Ovary (tissue), 3 donors: ENCODE measurements at regions not wholly inside any gene's neighbourhood (a gene's known extent, or its start where the extent isn't known, plus 50 kb on each side); places are given as distances from the start of the nearest gene placed in this dataset.
"Not testable (repeated sequence)": the region's sequence is repeated elsewhere in the genome, so short reads cannot be mapped to it uniquely, and the experiment has no call there.

Source experiments
- POLR2A ChIP-seq: fragments of 450-650 bp; IDR thresholded peaks from one replicate; pipeline ENCODE4 v1.6.1; 2017; ENCODE audit warnings: antibody characterized with exemption, mild to moderate bottlenecking, moderate library complexity
- TF ChIP-seq, protein P1 (sequence below), 3 donors: fragments of 450-650 bp in 2 of 3; fragments of 200-600 bp in 1 of 3; IDR thresholded peaks; one replicate each; pipeline versions ENCODE4 v1.5.1 to v1.8.0; 2016 to 2022; ENCODE audit warnings: antibody characterized with exemption in 3 of 3, mild to moderate bottlenecking in 1 of 3
- donor health status: DM: no; HTN: no; CAD: no.

DNA sequence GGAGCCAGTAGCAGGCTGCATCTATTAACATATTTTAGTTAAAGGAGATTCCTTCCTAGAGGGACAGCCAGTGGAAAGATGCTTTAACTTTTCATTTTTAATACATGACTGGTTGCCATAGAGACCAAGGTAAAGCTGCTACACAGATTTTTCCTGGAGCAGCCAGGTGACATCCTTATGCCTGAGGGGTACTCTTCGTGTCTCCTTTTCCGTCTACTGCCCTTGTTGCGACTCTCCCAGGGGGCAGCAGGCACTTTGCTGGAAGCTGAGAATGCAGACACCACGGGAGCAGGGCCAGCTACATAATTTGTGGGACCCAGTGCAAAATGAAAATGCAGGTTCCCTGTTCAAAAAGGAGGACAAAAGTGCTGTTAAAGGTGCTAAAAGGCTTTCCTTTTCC, 340.4 kb downstream of the CEP170 start:
- TF ChIP-seq, protein P1, sequence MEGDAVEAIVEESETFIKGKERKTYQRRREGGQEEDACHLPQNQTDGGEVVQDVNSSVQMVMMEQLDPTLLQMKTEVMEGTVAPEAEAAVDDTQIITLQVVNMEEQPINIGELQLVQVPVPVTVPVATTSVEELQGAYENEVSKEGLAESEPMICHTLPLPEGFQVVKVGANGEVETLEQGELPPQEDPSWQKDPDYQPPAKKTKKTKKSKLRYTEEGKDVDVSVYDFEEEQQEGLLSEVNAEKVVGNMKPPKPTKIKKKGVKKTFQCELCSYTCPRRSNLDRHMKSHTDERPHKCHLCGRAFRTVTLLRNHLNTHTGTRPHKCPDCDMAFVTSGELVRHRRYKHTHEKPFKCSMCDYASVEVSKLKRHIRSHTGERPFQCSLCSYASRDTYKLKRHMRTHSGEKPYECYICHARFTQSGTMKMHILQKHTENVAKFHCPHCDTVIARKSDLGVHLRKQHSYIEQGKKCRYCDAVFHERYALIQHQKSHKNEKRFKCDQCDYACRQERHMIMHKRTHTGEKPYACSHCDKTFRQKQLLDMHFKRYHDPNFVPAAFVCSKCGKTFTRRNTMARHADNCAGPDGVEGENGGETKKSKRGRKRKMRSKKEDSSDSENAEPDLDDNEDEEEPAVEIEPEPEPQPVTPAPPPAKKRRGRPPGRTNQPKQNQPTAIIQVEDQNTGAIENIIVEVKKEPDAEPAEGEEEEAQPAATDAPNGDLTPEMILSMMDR (IDR thresholded peaks at IDR 0.05): not testable (repeated sequence)
- TF ChIP-seq POLR2A: not testable (repeated sequence)
